Testis (tissue), 2 donors: ENCODE measurements at regions not wholly inside any gene's neighbourhood (a gene's known extent, or its start where the extent isn't known, plus 50 kb on each side); places are given as distances from the start of the nearest gene placed in this dataset.

ENCODE experiments used
- DNase-seq: peaks from one replicate; pipeline ENCODE4 v3.0.0-alpha.2; 2019
- H3K27ac ChIP-seq, 2 donors: fragments of 200-600 bp; sonication (generic); one replicate each; pipeline ENCODE4 v1.5.1; 2019
- H3K27me3 ChIP-seq: fragments of 200-600 bp; sonication (generic); one replicate; pipeline ENCODE4 v1.5.1; 2019
- H3K36me3 ChIP-seq: fragments of 200-600 bp; sonication (generic); one replicate; pipeline ENCODE4 v1.5.1; 2017; ENCODE audit warnings: low read depth; ENCODE audit errors: missing control alignments
- H3K4me1 ChIP-seq: fragments of 200-600 bp; sonication (generic); one replicate; pipeline ENCODE4 v1.5.1; 2019
- H3K4me3 ChIP-seq, 2 donors: fragments of 200-600 bp; sonication (generic); one replicate each; pipeline ENCODE4 v1.5.1; 2017 to 2019
- H3K9me3 ChIP-seq: fragments of 200-600 bp; sonication (generic); one replicate; pipeline ENCODE4 v1.5.1; 2017
- POLR2A ChIP-seq: fragments of 450-650 bp; IDR thresholded peaks from one replicate; pipeline ENCODE4 v1.6.1; 2017; ENCODE audit warnings: antibody characterized with exemption, mild to moderate bottlenecking, moderate library complexity
- WGBS, 2 donors: methylation state at CpG; one replicate each; pipeline ENCODE4 v1.1.5; 2018; 5-methylcytosine and 5-hydroxymethylcytosine counted together
- intact Hi-C: fragments of 100-400 bp; cut with DNase I; formaldehyde crosslinking; loops from one replicate; pipeline ENCODE4 v1.15.1; 2023; ENCODE audit warnings: low total_unique reads
- TF ChIP-seq, protein P1 (sequence below), 3 experiments: fragments of 450-650 bp in 2 of 3; fragments of 200-600 bp in 1 of 3; sonication (generic) in 1 of 3; IDR thresholded peaks; one replicate each; pipeline ENCODE4 v1.5.1; 2016 to 2019; ENCODE audit warnings: antibody characterized with exemption in 3 of 3, mild to moderate bottlenecking in 2 of 3, moderate library complexity in 1 of 3

DNA sequence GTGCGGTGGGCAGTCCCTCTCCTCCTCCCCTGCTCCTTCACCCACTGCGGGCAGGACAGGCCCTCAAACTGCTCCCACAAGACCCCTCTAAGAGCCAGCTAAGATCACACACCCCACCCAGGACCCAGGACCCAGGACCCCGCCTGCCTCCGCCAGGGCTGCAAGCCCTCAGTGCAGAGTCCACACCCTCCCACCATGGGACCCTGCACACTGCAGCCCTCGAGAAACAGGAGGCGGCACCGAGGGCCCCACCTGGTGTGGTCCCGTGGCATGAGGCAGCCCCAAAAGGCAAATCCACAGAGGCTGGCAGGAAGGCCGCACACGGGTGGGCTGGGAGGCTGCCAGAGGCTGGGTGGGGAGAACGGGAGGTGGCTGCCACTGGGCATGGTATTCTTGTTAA is 94.7 kb downstream of the ENGASE start:
- Histone ChIP-seq H3K36me3 (no peaks in the 10 kb centered on the region), H3K4me1 (no peaks in the 10 kb centered on the region), H3K9me3 (no peaks in the 10 kb centered on the region), H3K27me3 (no peaks in the 10 kb centered on the region), H3K4me3 (no peak overlapping the region), H3K27ac (no peak overlapping the region)
- 81 to 84% methylated on average over 7 to 11 of the region's 11 CpGs for WGBS, 2 donors
- intact Hi-C loops: no loop called here
- TF ChIP-seq, protein P1, sequence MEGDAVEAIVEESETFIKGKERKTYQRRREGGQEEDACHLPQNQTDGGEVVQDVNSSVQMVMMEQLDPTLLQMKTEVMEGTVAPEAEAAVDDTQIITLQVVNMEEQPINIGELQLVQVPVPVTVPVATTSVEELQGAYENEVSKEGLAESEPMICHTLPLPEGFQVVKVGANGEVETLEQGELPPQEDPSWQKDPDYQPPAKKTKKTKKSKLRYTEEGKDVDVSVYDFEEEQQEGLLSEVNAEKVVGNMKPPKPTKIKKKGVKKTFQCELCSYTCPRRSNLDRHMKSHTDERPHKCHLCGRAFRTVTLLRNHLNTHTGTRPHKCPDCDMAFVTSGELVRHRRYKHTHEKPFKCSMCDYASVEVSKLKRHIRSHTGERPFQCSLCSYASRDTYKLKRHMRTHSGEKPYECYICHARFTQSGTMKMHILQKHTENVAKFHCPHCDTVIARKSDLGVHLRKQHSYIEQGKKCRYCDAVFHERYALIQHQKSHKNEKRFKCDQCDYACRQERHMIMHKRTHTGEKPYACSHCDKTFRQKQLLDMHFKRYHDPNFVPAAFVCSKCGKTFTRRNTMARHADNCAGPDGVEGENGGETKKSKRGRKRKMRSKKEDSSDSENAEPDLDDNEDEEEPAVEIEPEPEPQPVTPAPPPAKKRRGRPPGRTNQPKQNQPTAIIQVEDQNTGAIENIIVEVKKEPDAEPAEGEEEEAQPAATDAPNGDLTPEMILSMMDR (IDR thresholded peaks at IDR 0.05): no peak
- TF ChIP-seq POLR2A: no peak
- DNase-seq: no peak

DNA sequence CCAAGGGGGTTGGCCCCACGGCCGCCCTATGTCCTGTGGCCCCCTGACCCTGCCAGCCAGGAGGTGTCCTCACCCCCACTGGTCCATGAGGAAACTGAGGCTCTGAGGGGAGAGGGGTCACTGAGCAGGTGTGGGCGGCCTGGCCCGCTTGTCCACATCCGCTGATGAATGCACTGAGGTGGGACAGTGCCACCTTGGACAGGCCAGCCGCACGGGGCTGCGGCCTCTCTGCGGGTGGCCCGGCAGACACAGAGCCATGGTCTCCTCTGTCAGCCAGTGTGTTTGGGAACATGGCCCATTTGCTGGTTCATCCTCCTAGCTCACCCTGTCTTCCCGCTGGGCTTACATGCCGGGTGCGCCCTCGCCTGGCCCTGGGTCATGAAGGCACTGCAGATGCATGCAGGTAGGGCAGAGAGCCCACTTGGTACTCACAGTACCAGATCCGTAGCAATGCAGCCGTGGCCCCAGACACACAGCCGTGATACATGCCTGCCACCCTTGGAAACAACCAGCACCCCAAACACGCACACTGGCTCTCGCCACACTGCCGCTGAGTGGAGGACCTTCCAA is 93.9 kb downstream of the ENGASE start:
- no peaks in the 10 kb centered on the region for H3K9me3 ChIP-seq
- H3K4me3 ChIP-seq: no peak overlapping the region
- no peaks in the 10 kb centered on the region for H3K4me1 ChIP-seq
- H3K27me3 ChIP-seq: no peaks in the 10 kb centered on the region
- intact Hi-C loops: no loop called here
- DNase-seq: no peak
- WGBS, 2 donors: 95 to 96% methylated on average over 17 to 20 of the region's 20 CpGs
- TF ChIP-seq POLR2A: no peak
- TF ChIP-seq, protein P1 (IDR thresholded peaks at IDR 0.05): no peak
- no peak overlapping the region for H3K27ac ChIP-seq
- no peaks in the 10 kb centered on the region for H3K36me3 ChIP-seq

DNA sequence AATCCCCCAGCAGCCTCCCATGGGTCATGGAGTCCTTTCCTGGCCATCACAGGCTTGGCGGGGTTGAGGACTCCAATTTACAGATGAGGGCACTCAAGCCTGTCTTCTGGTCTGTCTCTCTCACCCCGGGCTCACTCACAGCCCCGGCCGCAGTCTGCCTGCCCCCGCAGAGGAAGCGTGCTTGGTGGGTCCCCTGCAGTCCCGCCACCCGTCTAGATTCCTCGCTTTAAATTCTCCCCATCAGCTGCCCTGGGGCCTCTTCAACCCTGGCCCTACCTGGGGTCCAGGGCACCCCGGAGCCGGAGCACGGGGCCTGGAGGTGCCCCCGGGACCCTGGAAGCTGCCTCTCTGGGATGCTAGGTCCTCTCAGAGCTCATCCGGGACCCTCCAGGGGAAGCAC is 92.9 kb downstream of the ENGASE start:
- no peaks in the 10 kb centered on the region for H3K27me3 ChIP-seq
- intact Hi-C loops: no loop called here
- no peak overlapping the region for H3K4me3 ChIP-seq
- TF ChIP-seq, protein P1 (IDR thresholded peaks at IDR 0.05): no peak
- TF ChIP-seq POLR2A: no peak
- 90 to 93% methylated on average over 14 of the region's 14 CpGs for WGBS, 2 donors
- no peaks in the 10 kb centered on the region for H3K36me3 ChIP-seq
- H3K27ac ChIP-seq: no peak overlapping the region
- no peaks in the 10 kb centered on the region for H3K9me3 ChIP-seq
- no peaks in the 10 kb centered on the region for H3K4me1 ChIP-seq
- DNase-seq: no peak

DNA sequence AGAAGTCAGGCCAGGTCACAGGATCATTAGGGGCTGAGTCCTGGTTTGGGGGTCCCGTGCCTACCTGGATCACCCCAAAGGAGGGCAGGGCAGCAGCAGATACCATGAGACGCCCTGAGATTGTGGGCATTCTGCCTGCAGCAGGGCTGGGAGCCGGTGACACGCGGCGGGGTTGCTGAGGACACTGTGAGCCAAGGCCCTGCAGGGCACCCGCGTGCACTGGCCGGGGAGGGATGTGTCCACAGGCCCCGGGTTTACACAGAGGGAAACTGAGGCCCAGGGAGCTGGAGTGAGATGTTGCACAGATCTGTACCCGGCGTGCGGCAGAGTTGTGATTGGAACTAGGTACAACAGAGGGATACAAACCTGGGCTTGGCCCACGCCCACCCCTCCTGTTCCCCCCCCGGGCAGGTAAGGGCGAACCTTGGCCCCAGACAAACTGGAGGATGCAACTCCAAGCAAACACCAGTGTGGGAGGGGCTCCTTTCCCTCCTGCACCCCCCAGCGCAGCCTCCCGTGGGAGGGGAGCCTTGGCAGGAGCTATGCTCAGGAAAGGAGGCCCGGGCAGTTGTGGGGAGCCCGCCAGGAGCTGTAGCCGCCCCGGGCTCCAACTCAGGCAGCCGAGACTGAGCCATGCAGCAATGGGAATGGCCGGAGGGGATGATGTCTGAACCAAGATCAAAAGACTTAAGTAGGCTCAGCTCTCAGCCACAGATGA is 91.3 kb downstream of the ENGASE start:
- no peak overlapping the region for H3K4me3 ChIP-seq
- intact Hi-C loops: no loop called here
- H3K36me3 ChIP-seq: no peaks in the 10 kb centered on the region
- H3K9me3 ChIP-seq: no peaks in the 10 kb centered on the region
- DNase-seq: no peak
- no peaks in the 10 kb centered on the region for H3K4me1 ChIP-seq
- WGBS, 2 donors: 56 to 83% methylated on average over 8 to 24 of the region's 24 CpGs
- no peak for TF ChIP-seq POLR2A
- TF ChIP-seq, protein P1 (IDR thresholded peaks at IDR 0.05): no peak
- no peaks in the 10 kb centered on the region for H3K27me3 ChIP-seq
- H3K27ac ChIP-seq: no peak overlapping the region
